PC-3 (cell line): ENCODE measurements at regions not wholly inside any gene's neighbourhood (a gene's known extent, or its start where the extent isn't known, plus 50 kb on each side); places are given as distances from the start of the nearest gene placed in this dataset.
A peak's percentile ranks its signal among the peaks of the same experiment; 100 is the strongest.

ENCODE experiments used
- ATAC-seq: fragments of 200-7000 bp; cut with Tn5 transposase; 2 replicates; pipeline ENCODE4 v1.9.1; 2020; ENCODE audit warnings: mild to moderate bottlenecking, moderate library complexity
- BruUV-seq: library from RNA; stranded (reverse); fragments of 400-500 nt; replicated peaks from 2 replicates; lab custom pipeline; 2021; lab: Mats Ljungman, UMichigan
- CTCF ChIA-PET: fragments of 300-600 bp; sonication (Branson Sonifier 250); formaldehyde crosslinking; loops from one replicate; lab custom pipeline; 2022; ENCODE audit warnings: antibody characterized with exemption; lab: Charles Lee
- POLR2A ChIA-PET: fragments of 300-600 bp; sonication (Branson Sonifier 250); formaldehyde crosslinking; loops from one replicate; lab custom pipeline; 2022; ENCODE audit warnings: antibody characterized with exemption; ENCODE audit not compliant: unreplicated experiment; lab: Charles Lee
- DNase-seq: peaks from one replicate; pipeline ENCODE4 v3.0.0-alpha.2; 2015
- H2AFZ ChIP-seq: fragments of 300-600 bp; sonication (generic); 2 replicates; pipeline ENCODE4 v1.6.0; 2016; ENCODE audit warnings: antibody characterized with exemption, low read length
- H3F3A ChIP-seq: fragments of 300-600 bp; sonication (generic); one replicate; pipeline ENCODE4 v1.6.0; 2017; ENCODE audit warnings: antibody characterized with exemption, low read length, control low read depth, mild to moderate bottlenecking; ENCODE audit not compliant: unreplicated experiment
- H3K27ac ChIP-seq: fragments of 300-600 bp; sonication (generic); 2 replicates; pipeline ENCODE4 v1.5.1; 2016; ENCODE audit warnings: mild to moderate bottlenecking, low read length
- H3K27me3 ChIP-seq: fragments of 300-600 bp; sonication (generic); 2 replicates; pipeline ENCODE4 v1.6.1; 2016; ENCODE audit warnings: low read length, mixed read lengths
- H3K36me3 ChIP-seq: fragments of 300-600 bp; sonication (generic); 2 replicates; pipeline ENCODE4 v1.6.1; 2016; ENCODE audit warnings: low read depth, mixed run types, low read length, mixed read lengths
- H3K4me1 ChIP-seq: fragments of 300-600 bp; sonication (generic); 2 replicates; pipeline ENCODE4 v1.5.1; 2016; ENCODE audit warnings: low read length; ENCODE audit not compliant: insufficient read depth
- H3K4me2 ChIP-seq: fragments of 300-600 bp; sonication (generic); 2 replicates; pipeline ENCODE4 v1.6.0; 2016; ENCODE audit warnings: low read length
- H3K4me3 ChIP-seq: fragments of 300-600 bp; sonication (generic); 2 replicates; pipeline ENCODE4 v1.5.1; 2016; ENCODE audit warnings: mild to moderate bottlenecking, low read length, mixed read lengths
- H3K79me2 ChIP-seq: fragments of 300-600 bp; sonication (generic); 2 replicates; pipeline ENCODE4 v1.6.1; 2017; ENCODE audit warnings: low read length, mixed read lengths
- H3K9ac ChIP-seq: fragments of 300-600 bp; sonication (generic); 2 replicates; pipeline ENCODE4 v1.6.0; 2016; ENCODE audit warnings: mild to moderate bottlenecking, low read length
- H3K9me2 ChIP-seq: fragments of 300-600 bp; sonication (generic); replicated peaks from 2 replicates; pipeline ENCODE4 v1.6.1; 2016; ENCODE audit warnings: mixed run types, low read length, mixed read lengths
- H3K9me3 ChIP-seq: fragments of 300-600 bp; sonication (generic); 2 replicates; pipeline ENCODE4 v1.6.1; 2016; ENCODE audit warnings: low read length, mixed read lengths
- H4K20me1 ChIP-seq: fragments of 300-600 bp; sonication (generic); 2 replicates; pipeline ENCODE4 v1.6.1; 2016; ENCODE audit warnings: low read length, mixed read lengths
- EZH2 ChIP-seq: fragments of 300-600 bp; sonication (generic); IDR thresholded peaks from one replicate; pipeline ENCODE4 v1.6.1; 2017; ENCODE audit warnings: antibody characterized with exemption, mild to moderate bottlenecking, low read length; ENCODE audit not compliant: unreplicated experiment
- EZH2phosphoT487 ChIP-seq: fragments of 300-600 bp; sonication (generic); IDR thresholded peaks from 2 replicates; pipeline ENCODE4 v1.6.1; 2018; ENCODE audit warnings: mild to moderate bottlenecking, antibody characterized with exemption, low read length, borderline replicate concordance
- intact Hi-C: fragments of 100-400 bp; cut with micrococcal nuclease; formaldehyde crosslinking; loops from 2 replicates; pipeline ENCODE4 v1.9.0; 2023
- TF ChIP-seq, protein P1 (sequence below): fragments of 300-600 bp; sonication (generic); conservative IDR thresholded peaks from 2 replicates; pipeline ENCODE4 v1.5.1; 2017; ENCODE audit warnings: antibody characterized with exemption, low read depth, mild to moderate bottlenecking, low read length

DNA sequence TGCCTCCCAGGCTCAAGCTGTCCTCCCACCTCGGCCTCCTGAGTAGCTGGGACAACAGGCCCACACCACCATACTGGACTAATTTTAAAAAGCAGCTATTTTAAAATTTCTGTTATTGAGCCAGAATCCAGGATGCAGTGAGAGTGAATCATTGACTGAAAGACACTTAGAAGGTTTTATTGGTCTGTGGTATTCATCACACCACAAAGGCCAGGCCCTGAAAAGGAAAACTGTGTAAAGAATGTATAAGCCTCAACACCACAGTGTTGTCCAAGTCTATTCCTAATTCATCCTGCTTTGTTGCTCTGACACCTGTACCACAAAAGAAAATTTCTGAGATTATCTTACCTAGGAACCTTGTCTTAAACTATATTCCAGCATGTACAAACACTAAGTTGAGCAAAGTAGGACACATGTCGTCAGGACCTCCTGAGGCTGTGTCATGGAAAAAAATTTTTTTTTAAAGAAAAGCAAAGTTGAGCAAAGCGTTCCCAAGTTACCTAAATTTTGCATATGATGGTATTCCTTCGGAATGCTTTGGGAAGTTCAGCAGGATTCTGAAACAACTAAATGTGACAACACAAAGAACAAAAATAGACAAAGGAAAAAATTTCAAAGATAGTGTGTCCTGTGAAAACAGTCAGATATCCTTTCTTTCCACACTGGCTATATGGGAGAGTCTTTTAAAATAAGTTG, 129.6 kb upstream of the MKLN1 start:
- peak; percentile 77 for DNase-seq
- Histone ChIP-seq H3K27ac (peak overlapping the region; percentile 46), H3F3A (peaks cover 6% of the 10 kb centered on the region), H3K9me3 (no peaks in the 10 kb centered on the region), H3K4me1 (peaks cover 25% of the 10 kb centered on the region), H3K4me3 (no peak overlapping the region), H4K20me1 (no peaks in the 10 kb centered on the region), H3K79me2 (no peaks in the 10 kb centered on the region), H3K9ac (no peak overlapping the region), H3K9me2 (no peaks in the 10 kb centered on the region), H3K27me3 (no peaks in the 10 kb centered on the region), H2AFZ (no peak overlapping the region), H3K36me3 (no peaks in the 10 kb centered on the region), H3K4me2 (peak overlapping the region; percentile 66)
- peak; percentile 92 for ATAC-seq
- no peak for TF ChIP-seq EZH2
- TF ChIP-seq, protein P1, sequence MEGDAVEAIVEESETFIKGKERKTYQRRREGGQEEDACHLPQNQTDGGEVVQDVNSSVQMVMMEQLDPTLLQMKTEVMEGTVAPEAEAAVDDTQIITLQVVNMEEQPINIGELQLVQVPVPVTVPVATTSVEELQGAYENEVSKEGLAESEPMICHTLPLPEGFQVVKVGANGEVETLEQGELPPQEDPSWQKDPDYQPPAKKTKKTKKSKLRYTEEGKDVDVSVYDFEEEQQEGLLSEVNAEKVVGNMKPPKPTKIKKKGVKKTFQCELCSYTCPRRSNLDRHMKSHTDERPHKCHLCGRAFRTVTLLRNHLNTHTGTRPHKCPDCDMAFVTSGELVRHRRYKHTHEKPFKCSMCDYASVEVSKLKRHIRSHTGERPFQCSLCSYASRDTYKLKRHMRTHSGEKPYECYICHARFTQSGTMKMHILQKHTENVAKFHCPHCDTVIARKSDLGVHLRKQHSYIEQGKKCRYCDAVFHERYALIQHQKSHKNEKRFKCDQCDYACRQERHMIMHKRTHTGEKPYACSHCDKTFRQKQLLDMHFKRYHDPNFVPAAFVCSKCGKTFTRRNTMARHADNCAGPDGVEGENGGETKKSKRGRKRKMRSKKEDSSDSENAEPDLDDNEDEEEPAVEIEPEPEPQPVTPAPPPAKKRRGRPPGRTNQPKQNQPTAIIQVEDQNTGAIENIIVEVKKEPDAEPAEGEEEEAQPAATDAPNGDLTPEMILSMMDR, result no peak
- no peak for TF ChIP-seq EZH2phosphoT487
- ChIA-PET CTCF (interaction anchor here (1.0 kb wide), 1 partner anchor 25 kb away, joined by 3 read pairs; no protein-coding TSS in a partner anchor), POLR2A (no interaction called here)
- no TSS peak for BruUV-seq
- intact Hi-C loops, result loop anchor here (5.0 kb wide), 1 partner anchor 131 kb away; no protein-coding TSS in a partner anchor

DNA sequence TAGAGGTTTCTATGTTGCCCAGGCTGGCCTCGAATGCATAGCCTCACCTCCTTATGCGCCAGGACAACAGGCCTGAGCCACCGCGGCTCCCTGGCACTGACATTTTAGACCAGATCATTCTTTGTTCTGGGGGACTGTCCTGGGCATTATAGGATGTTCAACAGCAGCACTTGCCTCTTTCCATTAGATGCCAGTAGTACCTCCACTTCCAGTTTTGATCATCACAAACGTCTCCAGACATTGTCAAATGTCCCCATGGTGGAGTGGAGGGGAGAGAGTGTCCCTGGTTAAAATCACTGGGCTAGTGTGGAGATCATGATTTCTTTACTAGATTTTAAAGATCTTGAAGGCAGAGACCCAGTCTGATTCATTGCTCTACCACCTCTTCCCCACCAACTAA, 125.2 kb upstream of the MKLN1 start:
- CTCF ChIA-PET, result no interaction called here
- H3K79me2 ChIP-seq, result no peaks in the 10 kb centered on the region
- H3K9ac ChIP-seq, result no peak overlapping the region
- H3K4me3 ChIP-seq, result no peak overlapping the region
- no peaks in the 10 kb centered on the region for H3K9me2 ChIP-seq
- no peak overlapping the region for H3K4me2 ChIP-seq
- ATAC-seq (no peak), DNase-seq (no peak)
- peaks cover 11% of the 10 kb centered on the region for H3K4me1 ChIP-seq
- no peaks in the 10 kb centered on the region for H3K36me3 ChIP-seq
- H2AFZ ChIP-seq, result no peak overlapping the region
- peaks cover 6% of the 10 kb centered on the region for H3F3A ChIP-seq
- no TSS peak for BruUV-seq
- H4K20me1 ChIP-seq, result no peaks in the 10 kb centered on the region
- H3K27ac ChIP-seq, result no peak overlapping the region
- intact Hi-C loops, result no loop called here
- H3K27me3 ChIP-seq, result no peaks in the 10 kb centered on the region
- TF ChIP-seq EZH2, result no peak
- TF ChIP-seq, protein P1, result no peak
- TF ChIP-seq EZH2phosphoT487, result no peak
- H3K9me3 ChIP-seq, result no peaks in the 10 kb centered on the region
- POLR2A ChIA-PET, result no interaction called here

DNA sequence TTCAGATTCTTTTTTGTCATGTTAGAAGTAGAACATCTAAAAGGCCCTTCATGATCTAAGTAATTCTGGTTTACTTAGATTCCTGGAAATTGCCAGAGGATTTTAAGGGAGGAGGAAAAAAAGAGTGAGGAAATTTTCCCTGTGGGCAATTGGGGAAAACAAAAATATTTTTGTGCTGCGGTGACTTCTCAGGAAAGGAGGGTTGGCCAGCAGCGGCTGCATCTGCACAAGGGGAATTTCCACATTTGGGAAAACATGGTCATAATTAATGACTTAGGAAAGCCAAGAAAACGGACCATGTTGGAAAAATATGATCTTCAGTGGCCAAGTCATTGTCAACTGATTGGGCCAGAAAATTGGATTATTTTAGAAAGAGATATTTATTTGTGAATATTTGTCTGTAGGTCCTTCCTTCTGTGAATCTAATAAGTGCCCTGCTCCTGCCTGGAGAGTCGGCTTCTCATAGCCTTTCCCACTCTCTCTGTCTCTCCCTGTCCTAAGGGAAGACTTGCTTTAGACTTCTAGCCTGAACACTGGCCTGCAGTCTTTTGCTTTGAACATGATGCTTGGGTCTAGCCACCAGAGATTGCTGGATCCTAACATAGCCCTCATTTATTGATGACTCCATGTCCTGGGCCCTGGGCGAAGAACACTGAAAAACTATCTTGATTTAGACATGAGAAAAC, 124.2 kb upstream of the MKLN1 start:
- CTCF ChIA-PET, result no interaction called here
- no peaks in the 10 kb centered on the region for H3K79me2 ChIP-seq
- BruUV-seq, result no TSS peak
- DNase-seq, result no peak
- no peak overlapping the region for H3K9ac ChIP-seq
- no peaks in the 10 kb centered on the region for H3K27me3 ChIP-seq
- peaks cover 2% of the 10 kb centered on the region for H3F3A ChIP-seq
- H3K4me3 ChIP-seq, result no peak overlapping the region
- no peaks in the 10 kb centered on the region for H3K36me3 ChIP-seq
- no peaks in the 10 kb centered on the region for H4K20me1 ChIP-seq
- ATAC-seq, result no peak
- H3K4me1 ChIP-seq, result peaks cover 1% of the 10 kb centered on the region
- no peaks in the 10 kb centered on the region for H3K9me3 ChIP-seq
- no peak overlapping the region for H3K4me2 ChIP-seq
- POLR2A ChIA-PET, result no interaction called here
- H3K27ac ChIP-seq, result no peak overlapping the region
- TF ChIP-seq, protein P1, result no peak
- no peak for TF ChIP-seq EZH2phosphoT487
- no peak for TF ChIP-seq EZH2
- intact Hi-C loops, result no loop called here
- no peaks in the 10 kb centered on the region for H3K9me2 ChIP-seq
- H2AFZ ChIP-seq, result no peak overlapping the region
